Esophagus squamous epithelium (tissue), 5 donors: ENCODE measurements at regions not wholly inside any gene's neighbourhood (a gene's known extent, or its start where the extent isn't known, plus 50 kb on each side); places are given as distances from the start of the nearest gene placed in this dataset.

Source experiments
- DNase-seq: peaks from one replicate; lab custom pipeline; 2025; lab: John Stamatoyannopoulos, UW
- H3K27ac ChIP-seq, 4 donors: fragments of 200-600 bp; sonication (generic); one replicate each; pipeline ENCODE4 v1.5.1; 2016 to 2019; ENCODE audit warnings: mild to moderate bottlenecking in 1 of 4
- H3K27me3 ChIP-seq, 4 donors: fragments of 200-600 bp; sonication (generic); 1 replicate in 3 of 4; 2 replicates in 1 of 4; pipeline versions ENCODE4 v1.5.1 to v1.6.0; 2017 to 2021; ENCODE audit warnings: antibody characterized with exemption in 1 of 4
- H3K36me3 ChIP-seq, 3 donors: fragments of 200-600 bp; sonication (generic); one replicate each; pipeline ENCODE4 v1.5.1; 2016 to 2019
- H3K4me1 ChIP-seq, 3 donors: fragments of 200-600 bp; sonication (generic); one replicate each; pipeline ENCODE4 v1.5.1; 2017 to 2019
- H3K4me3 ChIP-seq, 4 donors: fragments of 200-600 bp; sonication (generic); 1 replicate in 3 of 4; 2 replicates in 1 of 4; pipeline ENCODE4 v1.5.1; 2016 to 2019; ENCODE audit warnings: mild to moderate bottlenecking in 2 of 4, moderate library complexity in 1 of 4
- H3K9me3 ChIP-seq, 3 donors: fragments of 200-600 bp; sonication (generic); one replicate each; pipeline ENCODE4 v1.5.1; 2016 to 2019
- POLR2A ChIP-seq, 4 donors: fragments of 450-650 bp; IDR thresholded peaks; one replicate each; pipeline ENCODE4 v1.6.1; 2017; ENCODE audit warnings: antibody characterized with exemption in 4 of 4, mild to moderate bottlenecking in 4 of 4, moderate library complexity in 3 of 4
- whole genome bisulfite sequencing, 2 donors: methylation state at CpG; one replicate each; pipeline ENCODE4 v1.1.5; 2018; 5-methylcytosine and 5-hydroxymethylcytosine counted together
- intact Hi-C: fragments of 100-400 bp; cut with DNase I; formaldehyde crosslinking; loops from one replicate; pipeline ENCODE4 v1.15.0; 2022
- TF ChIP-seq, protein P1 (sequence below), 6 experiments: fragments of 450-650 bp in 4 of 6; fragments of 200-600 bp in 2 of 6; sonication (generic) in 2 of 6; IDR thresholded peaks; one replicate each; pipeline ENCODE4 v1.5.1; 2016 to 2019; ENCODE audit warnings: antibody characterized with exemption in 6 of 6, mild to moderate bottlenecking in 4 of 6, moderate library complexity in 4 of 6
- donor health status: DM: yes; HTN: yes; CAD: no.

DNA sequence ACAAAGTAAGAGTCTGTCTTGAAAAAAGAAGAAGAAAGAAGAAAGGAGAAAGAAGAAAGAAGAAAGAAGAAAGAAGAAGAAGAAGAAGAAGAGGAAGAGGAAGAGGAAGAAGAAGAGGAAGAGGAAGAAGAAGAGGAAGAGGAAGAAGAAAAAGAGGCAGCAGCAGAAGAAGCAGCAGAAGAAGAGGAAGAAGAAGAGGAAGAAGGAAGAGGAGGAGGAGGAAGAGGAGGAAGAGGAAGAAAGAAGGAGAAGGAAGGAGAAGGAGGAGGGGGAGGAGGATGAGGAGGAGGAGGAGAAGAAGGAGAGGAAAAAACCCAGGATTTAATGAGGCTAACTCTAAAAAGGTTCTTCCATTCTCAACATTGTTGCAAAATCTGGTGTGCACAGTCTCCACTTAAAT, 95.4 kb upstream of the PDE10A start:
- intact Hi-C loops, result no loop called here
- Histone ChIP-seq H3K4me3 (no peak overlapping the region), H3K9me3 (no peaks in the 10 kb centered on the region), H3K27me3 (no peaks in the 10 kb centered on the region), H3K27ac (no peak overlapping the region), H3K4me1 (no peaks in the 10 kb centered on the region), H3K36me3 (no peaks in the 10 kb centered on the region)
- TF ChIP-seq POLR2A (IDR thresholded peaks at IDR 0.05), result no peak
- TF ChIP-seq, protein P1, sequence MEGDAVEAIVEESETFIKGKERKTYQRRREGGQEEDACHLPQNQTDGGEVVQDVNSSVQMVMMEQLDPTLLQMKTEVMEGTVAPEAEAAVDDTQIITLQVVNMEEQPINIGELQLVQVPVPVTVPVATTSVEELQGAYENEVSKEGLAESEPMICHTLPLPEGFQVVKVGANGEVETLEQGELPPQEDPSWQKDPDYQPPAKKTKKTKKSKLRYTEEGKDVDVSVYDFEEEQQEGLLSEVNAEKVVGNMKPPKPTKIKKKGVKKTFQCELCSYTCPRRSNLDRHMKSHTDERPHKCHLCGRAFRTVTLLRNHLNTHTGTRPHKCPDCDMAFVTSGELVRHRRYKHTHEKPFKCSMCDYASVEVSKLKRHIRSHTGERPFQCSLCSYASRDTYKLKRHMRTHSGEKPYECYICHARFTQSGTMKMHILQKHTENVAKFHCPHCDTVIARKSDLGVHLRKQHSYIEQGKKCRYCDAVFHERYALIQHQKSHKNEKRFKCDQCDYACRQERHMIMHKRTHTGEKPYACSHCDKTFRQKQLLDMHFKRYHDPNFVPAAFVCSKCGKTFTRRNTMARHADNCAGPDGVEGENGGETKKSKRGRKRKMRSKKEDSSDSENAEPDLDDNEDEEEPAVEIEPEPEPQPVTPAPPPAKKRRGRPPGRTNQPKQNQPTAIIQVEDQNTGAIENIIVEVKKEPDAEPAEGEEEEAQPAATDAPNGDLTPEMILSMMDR (IDR thresholded peaks at IDR 0.05), result no peak
- DNase-seq, result no peak

DNA sequence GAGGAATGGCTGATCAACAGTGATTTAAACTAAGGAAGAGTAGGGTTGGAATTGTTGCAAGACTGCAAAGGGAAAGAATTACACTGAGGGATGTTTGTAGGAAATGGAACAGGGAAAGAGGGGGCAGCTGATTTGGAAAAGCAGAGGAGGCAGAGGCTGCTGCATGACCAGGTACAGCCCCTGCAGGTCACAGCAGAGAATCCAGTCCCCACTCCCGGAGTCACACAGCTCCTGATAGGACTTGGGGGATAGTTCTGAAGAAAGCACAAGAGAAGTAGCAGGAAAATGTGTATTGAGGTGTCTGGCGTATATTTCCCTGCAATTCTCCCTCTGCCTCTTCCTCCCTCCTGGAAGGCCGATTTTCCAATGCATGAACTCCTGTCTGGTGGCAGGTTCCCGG, 92.5 kb upstream of the PDE10A start:
- H3K27ac ChIP-seq, result no peak overlapping the region
- TF ChIP-seq POLR2A (IDR thresholded peaks at IDR 0.05), result no peak
- TF ChIP-seq, protein P1 (IDR thresholded peaks at IDR 0.05), result no peak
- no peaks in the 10 kb centered on the region for H3K36me3 ChIP-seq
- intact Hi-C loops, result no loop called here
- no peaks in the 10 kb centered on the region for H3K27me3 ChIP-seq
- H3K4me3 ChIP-seq, result no peak overlapping the region
- DNase-seq, result no peak
- WGBS, 2 donors, result 55 to 64% methylated on average over 4 of the region's 4 CpGs
- H3K9me3 ChIP-seq, result no peaks in the 10 kb centered on the region
- H3K4me1 ChIP-seq, result no peaks in the 10 kb centered on the region

- H3K27me3 ChIP-seq, result no peaks in the 10 kb centered on the region
- H3K36me3 ChIP-seq, result no peaks in the 10 kb centered on the region
- DNase-seq, result no peak
- no peaks in the 10 kb centered on the region for H3K4me1 ChIP-seq
- no peak overlapping the region for H3K4me3 ChIP-seq
- TF ChIP-seq POLR2A (IDR thresholded peaks at IDR 0.05), result no peak
- TF ChIP-seq, protein P1 (IDR thresholded peaks at IDR 0.05), result no peak
- H3K9me3 ChIP-seq, result no peaks in the 10 kb centered on the region
- H3K27ac ChIP-seq, result no peak overlapping the region
- intact Hi-C loops, result no loop called here
These were observed 90.5 kb upstream of the PDE10A start for GRCh38 chr6:165753506-165753905.

GRCh38 chr6:165752451-165752850, 89.4 kb upstream of the PDE10A start:
- Histone ChIP-seq H3K4me3 (no peak overlapping the region), H3K27me3 (no peaks in the 10 kb centered on the region), H3K27ac (no peak overlapping the region), H3K36me3 (no peaks in the 10 kb centered on the region), H3K9me3 (no peaks in the 10 kb centered on the region), H3K4me1 (no peaks in the 10 kb centered on the region)
- DNase-seq, result no peak
- intact Hi-C loops, result no loop called here
- 72% methylated on average over 3 of the region's 3 CpGs for WGBS, 2 donors
- TF ChIP-seq POLR2A (IDR thresholded peaks at IDR 0.05), result no peak
- TF ChIP-seq, protein P1 (IDR thresholded peaks at IDR 0.05), result no peak

DNA sequence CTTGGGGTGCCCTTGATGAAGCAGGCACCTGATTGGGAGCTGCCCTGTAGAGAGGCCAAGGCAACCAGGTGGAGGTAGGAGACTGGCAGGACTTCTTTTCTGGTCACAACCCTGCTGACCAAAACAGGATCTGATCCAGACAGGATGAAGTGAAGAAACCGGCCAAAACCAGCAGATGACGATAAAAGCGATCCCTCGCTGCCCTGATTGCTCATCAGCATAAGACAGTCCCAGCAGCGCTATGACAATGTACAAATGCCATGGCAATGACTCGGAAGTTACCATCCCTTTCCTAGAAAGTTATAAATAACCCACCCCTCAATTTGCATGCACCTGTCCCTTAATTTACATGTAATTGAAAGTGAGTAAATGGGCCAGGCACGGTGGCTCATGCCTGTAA, 88.4 kb upstream of the PDE10A start:
- intact Hi-C loops, result no loop called here
- 75 to 89% methylated on average over 6 to 7 of the region's 7 CpGs for WGBS, 2 donors
- Histone ChIP-seq H3K4me3 (no peak overlapping the region), H3K27me3 (no peaks in the 10 kb centered on the region), H3K36me3 (no peaks in the 10 kb centered on the region), H3K27ac (no peak overlapping the region), H3K9me3 (no peaks in the 10 kb centered on the region), H3K4me1 (no peaks in the 10 kb centered on the region)
- no peak for DNase-seq
- TF ChIP-seq, protein P1 (IDR thresholded peaks at IDR 0.05), result no peak
- TF ChIP-seq POLR2A (IDR thresholded peaks at IDR 0.05), result no peak
